Peyer's patch (tissue), 4 donors: ENCODE measurements at regions not wholly inside any gene's neighbourhood (a gene's known extent, or its start where the extent isn't known, plus 50 kb on each side); places are given as distances from the start of the nearest gene placed in this dataset.

ENCODE experiments used
- POLR2A ChIP-seq, 2 donors: fragments of 450-650 bp; IDR thresholded peaks; one replicate each; pipeline ENCODE4 v1.5.1; 2017; ENCODE audit warnings: antibody characterized with exemption in 2 of 2, mild to moderate bottlenecking in 2 of 2, moderate library complexity in 2 of 2
- TF ChIP-seq, protein P1 (sequence below), 6 experiments: fragments of 450-650 bp in 4 of 6; fragments of 200-600 bp in 2 of 6; sonication (generic) in 1 of 6; IDR thresholded peaks; one replicate each; pipeline ENCODE4 v1.5.1; 2017 to 2019; ENCODE audit warnings: antibody characterized with exemption in 6 of 6, mild to moderate bottlenecking in 3 of 6, moderate library complexity in 1 of 6

DNA sequence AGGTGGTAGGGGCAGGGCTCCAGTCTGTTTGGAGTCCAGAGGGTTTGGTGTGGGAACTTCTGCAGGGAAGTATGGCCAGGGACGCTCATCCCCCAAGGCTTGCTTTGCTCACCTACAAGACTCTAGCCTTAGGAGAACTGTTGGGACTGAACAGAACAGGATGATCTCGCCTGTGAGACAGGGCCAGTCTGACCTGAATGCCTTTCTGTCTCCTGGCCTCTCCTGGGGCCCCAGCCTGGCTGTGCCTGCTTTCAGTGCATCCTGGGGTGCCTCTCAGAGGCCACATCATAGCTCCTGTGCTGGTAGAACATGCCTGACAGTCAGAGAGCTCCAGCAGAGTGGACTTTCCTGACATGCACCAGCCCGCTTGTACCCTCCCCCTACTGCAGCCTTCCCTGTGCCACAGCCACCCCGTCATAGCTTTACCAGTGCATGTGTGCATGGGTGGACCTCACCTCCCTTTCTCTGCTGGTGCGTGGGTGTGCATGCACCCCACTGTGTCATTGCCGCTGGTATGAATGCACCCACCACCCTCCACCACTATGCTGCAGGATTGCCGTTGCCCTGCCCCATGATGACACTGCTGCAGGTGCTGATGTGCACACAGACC, 165.8 kb downstream of the GIPC2 start:
- TF ChIP-seq, protein P1, sequence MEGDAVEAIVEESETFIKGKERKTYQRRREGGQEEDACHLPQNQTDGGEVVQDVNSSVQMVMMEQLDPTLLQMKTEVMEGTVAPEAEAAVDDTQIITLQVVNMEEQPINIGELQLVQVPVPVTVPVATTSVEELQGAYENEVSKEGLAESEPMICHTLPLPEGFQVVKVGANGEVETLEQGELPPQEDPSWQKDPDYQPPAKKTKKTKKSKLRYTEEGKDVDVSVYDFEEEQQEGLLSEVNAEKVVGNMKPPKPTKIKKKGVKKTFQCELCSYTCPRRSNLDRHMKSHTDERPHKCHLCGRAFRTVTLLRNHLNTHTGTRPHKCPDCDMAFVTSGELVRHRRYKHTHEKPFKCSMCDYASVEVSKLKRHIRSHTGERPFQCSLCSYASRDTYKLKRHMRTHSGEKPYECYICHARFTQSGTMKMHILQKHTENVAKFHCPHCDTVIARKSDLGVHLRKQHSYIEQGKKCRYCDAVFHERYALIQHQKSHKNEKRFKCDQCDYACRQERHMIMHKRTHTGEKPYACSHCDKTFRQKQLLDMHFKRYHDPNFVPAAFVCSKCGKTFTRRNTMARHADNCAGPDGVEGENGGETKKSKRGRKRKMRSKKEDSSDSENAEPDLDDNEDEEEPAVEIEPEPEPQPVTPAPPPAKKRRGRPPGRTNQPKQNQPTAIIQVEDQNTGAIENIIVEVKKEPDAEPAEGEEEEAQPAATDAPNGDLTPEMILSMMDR (IDR thresholded peaks at IDR 0.05) = no peak
- TF ChIP-seq POLR2A (IDR thresholded peaks at IDR 0.05) = no peak
